OCI-LY1 (cell line): ENCODE measurements at regions not wholly inside any gene's neighbourhood (a gene's known extent, or its start where the extent isn't known, plus 50 kb on each side); places are given as distances from the start of the nearest gene placed in this dataset.

Experiments
- CTCF ChIP-seq: fragments of 200-600 bp; sonication (generic), shearing (Covaris generic); IDR thresholded peaks from 2 replicates; pipeline ENCODE4 v1.5.1; 2017; ENCODE audit warnings: mild to moderate bottlenecking, antibody characterized with exemption, low read length, moderate library complexity, mixed read lengths
- EZH2 ChIP-seq: fragments of 200-600 bp; sonication (generic), shearing (Covaris generic); IDR thresholded peaks from 2 replicates; pipeline ENCODE4 v1.8.0; 2017; ENCODE audit warnings: borderline replicate concordance, mixed run types, mild to moderate bottlenecking, antibody characterized with exemption, low read length, moderate library complexity, mixed read lengths

DNA sequence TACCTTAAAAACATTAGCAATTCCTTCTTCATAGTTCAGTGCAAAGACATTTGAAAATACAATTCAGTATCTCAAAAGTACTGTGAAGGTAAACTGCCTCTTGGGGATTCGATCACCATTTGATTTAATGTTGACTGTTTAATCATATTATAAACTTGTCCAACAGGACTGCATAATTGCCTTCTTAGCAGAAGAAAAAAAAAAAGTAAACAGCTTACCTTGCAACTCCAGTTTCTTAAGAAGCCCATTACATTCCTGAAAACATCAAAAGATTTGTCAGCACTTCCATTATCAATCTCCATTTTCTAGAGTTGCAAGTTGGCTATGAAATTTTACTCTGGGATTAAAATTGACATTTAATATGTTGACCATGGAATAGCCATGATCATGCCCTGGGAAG is 1154.6 kb downstream of the OLFM4 start:
- no peak for TF ChIP-seq CTCF
- TF ChIP-seq EZH2, result no peak
